KMS-11 (cell line): ENCODE measurements at regions not wholly inside any gene's neighbourhood (a gene's known extent, or its start where the extent isn't known, plus 50 kb on each side); places are given as distances from the start of the nearest gene placed in this dataset.

Experiments used
- H2AFZ ChIP-seq: fragments of 200-600 bp; sonication (generic); 2 replicates; pipeline ENCODE4 v1.6.1; 2016; ENCODE audit warnings: antibody characterized with exemption, mixed run types, low read depth
- H3K27ac ChIP-seq: fragments of 200-600 bp; sonication (generic); 2 replicates; pipeline ENCODE4 v1.6.1; 2016; ENCODE audit warnings: mild to moderate bottlenecking, mixed run types
- H3K27me3 ChIP-seq: fragments of 200-600 bp; sonication (generic); 2 replicates; pipeline ENCODE4 v1.6.1; 2017; ENCODE audit warnings: mild to moderate bottlenecking, low read depth, mixed run types, moderate library complexity; ENCODE audit not compliant: insufficient read depth
- H3K36me3 ChIP-seq: fragments of 200-600 bp; sonication (generic); 2 replicates; pipeline ENCODE4 v1.6.1; 2017; ENCODE audit warnings: mild to moderate bottlenecking, mixed run types; ENCODE audit not compliant: insufficient read depth
- H3K4me1 ChIP-seq: fragments of 200-600 bp; sonication (generic); 2 replicates; pipeline ENCODE4 v1.6.1; 2016; ENCODE audit warnings: mild to moderate bottlenecking, low read depth, mixed run types; ENCODE audit not compliant: poor library complexity, severe bottlenecking
- H3K4me2 ChIP-seq: fragments of 200-600 bp; sonication (generic); 2 replicates; pipeline ENCODE4 v1.7.0; 2016; ENCODE audit warnings: mild to moderate bottlenecking, mixed run types
- H3K4me3 ChIP-seq: fragments of 200-600 bp; sonication (generic); IDR thresholded peaks from 2 replicates; pipeline ENCODE4 v1.6.1; 2017; ENCODE audit warnings: low read depth, low read length, mixed read lengths; ENCODE audit not compliant: insufficient read depth
- H3K79me2 ChIP-seq: fragments of 200-600 bp; sonication (generic); 2 replicates; pipeline ENCODE4 v1.6.1; 2016; ENCODE audit warnings: low read depth, mixed run types; ENCODE audit not compliant: insufficient read depth
- H3K9ac ChIP-seq: fragments of 200-600 bp; sonication (generic); 2 replicates; pipeline ENCODE4 v1.6.1; 2016; ENCODE audit warnings: mild to moderate bottlenecking, mixed run types
- H4K20me1 ChIP-seq: fragments of 200-600 bp; sonication (generic); 2 replicates; pipeline ENCODE4 v1.6.1; 2016; ENCODE audit warnings: mild to moderate bottlenecking, mixed run types; ENCODE audit not compliant: insufficient read depth
- CTCF ChIP-seq: fragments of 200-600 bp; sonication (generic); conservative IDR thresholded peaks from 2 replicates; pipeline ENCODE4 v1.6.1; 2017; ENCODE audit warnings: low read depth, mild to moderate bottlenecking, antibody characterized with exemption, low read length, moderate library complexity, mixed read lengths

GRCh38 chr12:46110223-46110611, 119.8 kb upstream of the SCAF11 start:
- Histone ChIP-seq H3K36me3 (no peaks in the 10 kb centered on the region), H4K20me1 (no peaks in the 10 kb centered on the region), H3K4me1 (peaks cover 17% of the 10 kb centered on the region), H3K9ac (no peak overlapping the region), H3K27ac (no peak overlapping the region), H2AFZ (no peak overlapping the region), H3K27me3 (no peaks in the 10 kb centered on the region), H3K4me3 (no peak overlapping the region), H3K79me2 (no peaks in the 10 kb centered on the region), H3K4me2 (no peak overlapping the region)
- TF ChIP-seq CTCF, result no peak

GRCh38 chr12:46109343-46110222, 119.2 kb upstream of the SCAF11 start:
- no peaks in the 10 kb centered on the region for H3K79me2 ChIP-seq
- peak overlapping the region; percentile 13; the same call in 1 of the 2 replicates for H3K27ac ChIP-seq
- H4K20me1 ChIP-seq, result no peaks in the 10 kb centered on the region
- no peaks in the 10 kb centered on the region for H3K36me3 ChIP-seq
- TF ChIP-seq CTCF, result no peak
- no peak overlapping the region for H3K9ac ChIP-seq
- no peak overlapping the region for H3K4me3 ChIP-seq
- no peak overlapping the region; the same call in 1 of the 2 replicates for H3K4me2 ChIP-seq
- peaks cover 17% of the 10 kb centered on the region for H3K4me1 ChIP-seq
- H3K27me3 ChIP-seq, result no peaks in the 10 kb centered on the region
- H2AFZ ChIP-seq, result no peak overlapping the region

- Histone ChIP-seq H2AFZ (no peak overlapping the region), H3K27ac (peak overlapping the region; percentile 13; the same call in 1 of the 2 replicates), H3K9ac (no peak overlapping the region), H3K27me3 (no peaks in the 10 kb centered on the region), H3K79me2 (no peaks in the 10 kb centered on the region), H3K36me3 (no peaks in the 10 kb centered on the region), H3K4me3 (no peak overlapping the region), H3K4me1 (peaks cover 17% of the 10 kb centered on the region), H3K4me2 (no peak overlapping the region; the same call in 1 of the 2 replicates), H4K20me1 (no peaks in the 10 kb centered on the region)
- TF ChIP-seq CTCF, result no peak
Measured at GRCh38 chr12:46108721-46109120, 118.3 kb upstream of the SCAF11 start.

GRCh38 chr12:46107591-46107990, 117.2 kb upstream of the SCAF11 start:
- no peak for TF ChIP-seq CTCF
- H3K9ac ChIP-seq, result no peak overlapping the region
- H4K20me1 ChIP-seq, result no peaks in the 10 kb centered on the region
- peaks cover 17% of the 10 kb centered on the region for H3K4me1 ChIP-seq
- H3K79me2 ChIP-seq, result no peaks in the 10 kb centered on the region
- H3K27ac ChIP-seq, result no peak overlapping the region
- no peak overlapping the region for H3K4me3 ChIP-seq
- no peak overlapping the region for H2AFZ ChIP-seq
- H3K27me3 ChIP-seq, result no peaks in the 10 kb centered on the region
- H3K4me2 ChIP-seq, result no peak overlapping the region
- H3K36me3 ChIP-seq, result no peaks in the 10 kb centered on the region
